ENCODE measurements at regions not wholly inside any gene's neighbourhood (a gene's known extent, or its start where the extent isn't known, plus 50 kb on each side); places are given as distances from the start of the nearest gene placed in this dataset.
A peak's percentile ranks its signal among the peaks of the same experiment; 100 is the strongest.

DNA sequence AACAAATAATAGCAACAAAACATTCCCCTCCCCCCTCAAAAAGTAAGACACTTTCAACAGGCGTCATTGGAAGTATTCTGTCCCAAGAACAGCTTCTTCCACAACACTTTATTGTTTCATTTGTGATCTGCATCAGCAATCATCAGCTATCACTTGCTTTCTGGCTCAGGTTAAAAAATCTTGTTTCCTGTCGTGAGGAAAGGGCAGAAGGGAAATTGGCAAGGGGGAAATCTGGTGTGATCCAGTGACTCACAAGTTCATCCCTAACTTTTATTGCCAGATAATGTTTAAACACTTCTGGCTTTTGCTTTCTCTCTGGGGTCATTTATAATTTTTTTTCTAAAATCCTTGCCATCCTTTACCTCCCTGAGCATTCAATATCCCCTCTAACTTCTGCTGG lies 247.4 kb upstream of the GIMD1 start:
- Histone ChIP-seq H2AFZ (ENCODE audit: low read depth, low read length) (no peak overlapping the region), H3K4me1 (replicated peaks in 1 of 2; ENCODE audit: control insufficient read depth in 2 of 2, insufficient read depth in 2 of 2, low read length in 2 of 2) (no peaks in the 10 kb centered on the region), H4K20me1 (replicated peaks; ENCODE audit: control insufficient read depth, insufficient read depth, low read length) (no peaks in the 10 kb centered on the region), H3K27ac (ENCODE audit: extremely low read depth, low read depth, low read length) (no peak overlapping the region), H3K4me3 (no peak overlapping the region), H3K9ac (ENCODE audit: insufficient read depth in 1 of 2, low read depth in 2 of 2, low read length in 2 of 2) (no peak overlapping the region), H3K4me2 (ENCODE audit: insufficient read depth, low read length) (no peak overlapping the region), H3K27me3 (ENCODE audit: control insufficient read depth in 2 of 2, insufficient read depth in 2 of 2, low read length in 2 of 2) (no peaks in the 10 kb centered on the region), H3K9me3 (replicated peaks; ENCODE audit: control insufficient read depth, insufficient read depth, low read depth, low read length) (no peaks in the 10 kb centered on the region), H3K36me3 (ENCODE audit: control insufficient read depth, insufficient read depth, low read length) (no peaks in the 10 kb centered on the region), H3K79me2 (ENCODE audit: control insufficient read depth, insufficient read depth, low read length) (no peaks in the 10 kb centered on the region), H3K9me1 (ENCODE audit: control insufficient read depth, insufficient read depth, low read length) (no peaks in the 10 kb centered on the region)
- WGBS (ENCODE audit: insufficient coverage, low coverage, missing lambda C conversion rate): 0% methylated on average over 2 of the region's 2 CpGs
- CTCF ChIA-PET (ENCODE audit: low intra/inter-chr PET ratio): no interaction called here
- intact Hi-C loops (cut with micrococcal nuclease) (no loop called here), in situ Hi-C loops (cut with MboI) (no loop called here)
- no TSS peak for BruUV-seq (replicated peaks)
- FAIRE-seq (no peak), DNase-seq (ENCODE audit: extremely low read depth in 1 of 4, low spot score in 3 of 4) (no peak), ATAC-seq (no peak)
- POLR2A ChIA-PET: no interaction called here
- TF ChIP-seq BMI1 (IDR thresholded peaks at IDR 0.05; ENCODE audit: low read length) (no peak), NUFIP1 (IDR thresholded peaks at IDR 0.05; ENCODE audit: partially characterized antibody) (no peak)

DNA sequence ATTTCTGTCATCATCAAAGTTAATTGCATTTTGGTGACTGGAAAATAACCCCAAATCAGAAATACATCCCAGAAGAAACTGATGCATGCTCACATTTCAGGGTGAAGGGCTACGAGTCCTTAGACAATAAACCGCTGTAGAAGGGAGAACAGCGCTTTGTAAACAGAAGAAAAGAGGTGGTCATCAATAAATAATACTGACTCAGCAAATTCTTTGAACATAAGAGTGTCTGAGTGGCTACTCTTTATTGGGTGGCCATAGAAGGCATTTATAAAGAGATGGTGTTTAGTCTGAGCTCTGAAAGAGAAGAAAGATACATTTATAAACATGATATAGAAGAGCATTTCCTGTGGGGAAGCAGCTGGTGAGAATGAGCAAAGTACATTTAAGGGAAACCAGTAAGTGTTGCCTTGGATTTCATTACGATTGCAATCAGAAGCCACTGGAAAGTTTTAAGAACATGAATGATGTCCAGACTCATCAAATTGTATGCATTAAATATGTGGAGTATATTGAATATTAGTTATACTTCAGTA lies 246.9 kb upstream of the GIMD1 start:
- no peaks in the 10 kb centered on the region for H3K9me3 ChIP-seq (replicated peaks; ENCODE audit: control insufficient read depth, insufficient read depth, low read depth, low read length)
- H3K4me2 ChIP-seq (ENCODE audit: insufficient read depth, low read length): no peak overlapping the region
- FAIRE-seq (no peak), ATAC-seq (no peak), DNase-seq (ENCODE audit: extremely low read depth in 1 of 4, low spot score in 3 of 4) (no peak)
- H3K36me3 ChIP-seq (ENCODE audit: control insufficient read depth, insufficient read depth, low read length): no peaks in the 10 kb centered on the region
- TF ChIP-seq TRIM24 (IDR thresholded peaks at IDR 0.05): no peak
- peak; percentile 94 for TF ChIP-seq MAFK (IDR thresholded peaks at IDR 0.05; ENCODE audit: low read length)
- TF ChIP-seq, protein P1, sequence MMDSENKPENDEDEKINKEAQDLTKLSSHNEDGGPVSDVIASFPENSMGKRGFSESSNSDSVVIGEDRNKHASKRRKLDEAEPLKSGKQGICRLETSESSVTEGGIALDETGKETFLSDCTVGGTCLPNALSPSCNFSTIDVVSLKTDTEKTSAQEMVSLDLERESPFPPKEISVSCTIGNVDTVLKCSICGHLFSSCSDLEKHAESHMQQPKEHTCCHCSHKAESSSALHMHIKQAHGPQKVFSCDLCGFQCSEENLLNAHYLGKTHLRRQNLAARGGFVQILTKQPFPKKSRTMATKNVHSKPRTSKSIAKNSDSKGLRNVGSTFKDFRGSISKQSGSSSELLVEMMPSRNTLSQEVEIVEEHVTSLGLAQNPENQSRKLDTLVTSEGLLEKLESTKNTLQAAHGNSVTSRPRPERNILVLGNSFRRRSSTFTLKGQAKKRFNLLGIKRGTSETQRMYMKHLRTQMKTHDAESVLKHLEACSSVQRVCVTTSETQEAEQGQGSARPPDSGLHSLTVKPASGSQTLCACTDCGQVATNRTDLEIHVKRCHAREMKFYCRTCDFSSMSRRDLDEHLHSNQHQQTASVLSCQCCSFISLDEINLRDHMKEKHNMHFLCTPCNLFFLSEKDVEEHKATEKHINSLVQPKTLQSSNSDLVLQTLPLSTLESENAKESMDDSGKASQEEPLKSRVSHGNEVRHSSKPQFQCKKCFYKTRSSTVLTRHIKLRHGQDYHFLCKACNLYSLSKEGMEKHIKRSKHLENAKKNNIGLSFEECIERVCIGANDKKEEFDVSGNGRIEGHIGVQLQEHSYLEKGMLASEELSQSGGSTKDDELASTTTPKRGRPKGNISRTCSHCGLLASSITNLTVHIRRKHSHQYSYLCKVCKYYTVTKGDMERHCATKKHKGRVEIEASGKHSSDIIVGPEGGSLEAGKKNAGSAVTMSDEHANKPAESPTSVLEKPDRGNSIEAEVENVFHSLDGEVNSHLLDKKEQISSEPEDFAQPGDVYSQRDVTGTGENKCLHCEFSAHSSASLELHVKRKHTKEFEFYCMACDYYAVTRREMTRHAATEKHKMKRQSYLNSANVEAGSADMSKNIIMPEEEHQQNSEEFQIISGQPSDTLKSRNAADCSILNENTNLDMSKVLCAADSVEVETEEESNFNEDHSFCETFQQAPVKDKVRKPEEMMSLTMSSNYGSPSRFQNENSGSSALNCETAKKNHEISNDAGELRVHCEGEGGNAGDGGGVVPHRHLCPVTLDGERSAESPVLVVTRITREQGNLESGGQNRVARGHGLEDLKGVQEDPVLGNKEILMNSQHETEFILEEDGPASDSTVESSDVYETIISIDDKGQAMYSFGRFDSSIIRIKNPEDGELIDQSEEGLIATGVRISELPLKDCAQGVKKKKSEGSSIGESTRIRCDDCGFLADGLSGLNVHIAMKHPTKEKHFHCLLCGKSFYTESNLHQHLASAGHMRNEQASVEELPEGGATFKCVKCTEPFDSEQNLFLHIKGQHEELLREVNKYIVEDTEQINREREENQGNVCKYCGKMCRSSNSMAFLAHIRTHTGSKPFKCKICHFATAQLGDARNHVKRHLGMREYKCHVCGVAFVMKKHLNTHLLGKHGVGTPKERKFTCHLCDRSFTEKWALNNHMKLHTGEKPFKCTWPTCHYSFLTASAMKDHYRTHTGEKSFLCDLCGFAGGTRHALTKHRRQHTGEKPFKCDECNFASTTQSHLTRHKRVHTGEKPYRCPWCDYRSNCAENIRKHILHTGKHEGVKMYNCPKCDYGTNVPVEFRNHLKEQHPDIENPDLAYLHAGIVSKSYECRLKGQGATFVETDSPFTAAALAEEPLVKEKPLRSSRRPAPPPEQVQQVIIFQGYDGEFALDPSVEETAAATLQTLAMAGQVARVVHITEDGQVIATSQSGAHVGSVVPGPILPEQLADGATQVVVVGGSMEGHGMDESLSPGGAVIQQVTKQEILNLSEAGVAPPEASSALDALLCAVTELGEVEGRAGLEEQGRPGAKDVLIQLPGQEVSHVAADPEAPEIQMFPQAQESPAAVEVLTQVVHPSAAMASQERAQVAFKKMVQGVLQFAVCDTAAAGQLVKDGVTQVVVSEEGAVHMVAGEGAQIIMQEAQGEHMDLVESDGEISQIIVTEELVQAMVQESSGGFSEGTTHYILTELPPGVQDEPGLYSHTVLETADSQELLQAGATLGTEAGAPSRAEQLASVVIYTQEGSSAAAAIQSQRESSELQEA (IDR thresholded peaks at IDR 0.05; ENCODE audit: low read depth): no peak
- TF ChIP-seq MAFF (IDR thresholded peaks at IDR 0.05; ENCODE audit: low read length): peak; percentile 92
- no peak for TF ChIP-seq ZNF384 (IDR thresholded peaks at IDR 0.05; ENCODE audit: low read depth, low read length)
- TF ChIP-seq C11orf30 (IDR thresholded peaks at IDR 0.05; ENCODE audit: low read depth): peak; percentile 59; the same call in 1 of the 2 replicates
- no peak for TF ChIP-seq ZNF764 (CRISPR knock-in tag; IDR thresholded peaks at IDR 0.05; ENCODE audit: low read depth)
- peak; percentile 74 for TF ChIP-seq MAFG (tag; conservative IDR thresholded peaks at IDR 0.05)
- TF ChIP-seq ZNF316 (IDR thresholded peaks at IDR 0.05): peak; percentile 82
- no peak overlapping the region for H3K4me3 ChIP-seq
- POLR2A ChIA-PET: no interaction called here
- no peaks in the 10 kb centered on the region for H3K79me2 ChIP-seq (ENCODE audit: control insufficient read depth, insufficient read depth, low read length)
- H2AFZ ChIP-seq (ENCODE audit: low read depth, low read length): no peak overlapping the region
- no peaks in the 10 kb centered on the region for H3K27me3 ChIP-seq (ENCODE audit: control insufficient read depth in 2 of 2, insufficient read depth in 2 of 2, low read length in 2 of 2)
- in situ Hi-C loops (cut with MboI): no loop called here
- no peaks in the 10 kb centered on the region for H4K20me1 ChIP-seq (replicated peaks; ENCODE audit: control insufficient read depth, insufficient read depth, low read length)
- H3K27ac ChIP-seq (ENCODE audit: extremely low read depth, low read depth, low read length): no peak overlapping the region
- H3K9me1 ChIP-seq (ENCODE audit: control insufficient read depth, insufficient read depth, low read length): no peaks in the 10 kb centered on the region
- BruUV-seq (replicated peaks): no TSS peak
- no peaks in the 10 kb centered on the region for H3K4me1 ChIP-seq (replicated peaks in 1 of 2; ENCODE audit: control insufficient read depth in 2 of 2, insufficient read depth in 2 of 2, low read length in 2 of 2)
- intact Hi-C loops (cut with micrococcal nuclease): no loop called here
- CTCF ChIA-PET (ENCODE audit: low intra/inter-chr PET ratio): no interaction called here
- 0% methylated on average over 4 of the region's 4 CpGs for WGBS (ENCODE audit: insufficient coverage, low coverage, missing lambda C conversion rate)
- H3K9ac ChIP-seq (ENCODE audit: insufficient read depth in 1 of 2, low read depth in 2 of 2, low read length in 2 of 2): no peak overlapping the region
